Fibroblast of villous mesenchyme (primary cell): ENCODE measurements at regions not wholly inside any gene's neighbourhood (a gene's known extent, or its start where the extent isn't known, plus 50 kb on each side); places are given as distances from the start of the nearest gene placed in this dataset.

ENCODE experiments used
- DNase-seq: peaks from one replicate; pipeline ENCODE4 v3.0.0-alpha.2; 2010; ENCODE audit warnings: low read depth
- H3K4me3 ChIP-seq: 2 replicates; pipeline ENCODE4 v1.5.1; 2011; ENCODE audit warnings: low read depth, mild to moderate bottlenecking, low read length
- CTCF ChIP-seq: IDR thresholded peaks from 2 replicates; pipeline ENCODE4 v1.5.1; 2012; ENCODE audit warnings: low read depth, mild to moderate bottlenecking, low read length; ENCODE audit not compliant: insufficient read depth

GRCh38 chr16:50899951-50900350 is 158.1 kb downstream of the CYLD start:
- DNase-seq, result no peak
- no peak for TF ChIP-seq CTCF
- no peak overlapping the region for H3K4me3 ChIP-seq

GRCh38 chr16:50889746-50890145 is 147.9 kb downstream of the CYLD start:
- TF ChIP-seq CTCF, result no peak
- no peak for DNase-seq
- H3K4me3 ChIP-seq, result no peak overlapping the region

GRCh38 chr16:50889276-50889675 is 147.4 kb downstream of the CYLD start:
- no peak overlapping the region for H3K4me3 ChIP-seq
- DNase-seq, result no peak
- no peak for TF ChIP-seq CTCF

- TF ChIP-seq CTCF, result no peak
- DNase-seq, result no peak
- no peak overlapping the region for H3K4me3 ChIP-seq
Measured at GRCh38 chr16:50888486-50889261, 146.8 kb downstream of the CYLD start.

- no peak overlapping the region for H3K4me3 ChIP-seq
- no peak for TF ChIP-seq CTCF
- no peak for DNase-seq
Measured at GRCh38 chr16:50887500-50888298, 145.8 kb downstream of the CYLD start.

- no peak for DNase-seq
- no peak overlapping the region for H3K4me3 ChIP-seq
- no peak for TF ChIP-seq CTCF
Measured at GRCh38 chr16:50884066-50884860, 142.4 kb downstream of the CYLD start.
